Esophagus squamous epithelium (tissue), 5 donors: ENCODE measurements at regions not wholly inside any gene's neighbourhood (a gene's known extent, or its start where the extent isn't known, plus 50 kb on each side); places are given as distances from the start of the nearest gene placed in this dataset.
A peak's percentile ranks its signal among the peaks of the same experiment; 100 is the strongest.

Experiments used
- DNase-seq: peaks from one replicate; lab custom pipeline; 2025; lab: John Stamatoyannopoulos, UW
- H3K27ac ChIP-seq, 4 donors: fragments of 200-600 bp; sonication (generic); one replicate each; pipeline ENCODE4 v1.5.1; 2016 to 2019; ENCODE audit warnings: mild to moderate bottlenecking in 1 of 4
- H3K27me3 ChIP-seq, 4 donors: fragments of 200-600 bp; sonication (generic); 1 replicate in 3 of 4; 2 replicates in 1 of 4; pipeline versions ENCODE4 v1.5.1 to v1.6.0; 2017 to 2021; ENCODE audit warnings: antibody characterized with exemption in 1 of 4
- H3K36me3 ChIP-seq, 3 donors: fragments of 200-600 bp; sonication (generic); one replicate each; pipeline ENCODE4 v1.5.1; 2016 to 2019
- H3K4me1 ChIP-seq, 3 donors: fragments of 200-600 bp; sonication (generic); one replicate each; pipeline ENCODE4 v1.5.1; 2017 to 2019
- H3K4me3 ChIP-seq, 4 donors: fragments of 200-600 bp; sonication (generic); 1 replicate in 3 of 4; 2 replicates in 1 of 4; pipeline ENCODE4 v1.5.1; 2016 to 2019; ENCODE audit warnings: mild to moderate bottlenecking in 2 of 4, moderate library complexity in 1 of 4
- H3K9me3 ChIP-seq, 3 donors: fragments of 200-600 bp; sonication (generic); one replicate each; pipeline ENCODE4 v1.5.1; 2016 to 2019
- POLR2A ChIP-seq, 4 donors: fragments of 450-650 bp; IDR thresholded peaks; one replicate each; pipeline ENCODE4 v1.6.1; 2017; ENCODE audit warnings: antibody characterized with exemption in 4 of 4, mild to moderate bottlenecking in 4 of 4, moderate library complexity in 3 of 4
- WGBS, 2 donors: methylation state at CpG; one replicate each; pipeline ENCODE4 v1.1.5; 2018; 5-methylcytosine and 5-hydroxymethylcytosine counted together
- intact Hi-C: fragments of 100-400 bp; cut with DNase I; formaldehyde crosslinking; loops from one replicate; pipeline ENCODE4 v1.15.0; 2022
- TF ChIP-seq, protein P1 (sequence below), 6 experiments: fragments of 450-650 bp in 4 of 6; fragments of 200-600 bp in 2 of 6; sonication (generic) in 2 of 6; IDR thresholded peaks; one replicate each; pipeline ENCODE4 v1.5.1; 2016 to 2019; ENCODE audit warnings: antibody characterized with exemption in 6 of 6, mild to moderate bottlenecking in 4 of 6, moderate library complexity in 4 of 6
- donor health status: DM: yes; HTN: yes; CAD: no.

DNA sequence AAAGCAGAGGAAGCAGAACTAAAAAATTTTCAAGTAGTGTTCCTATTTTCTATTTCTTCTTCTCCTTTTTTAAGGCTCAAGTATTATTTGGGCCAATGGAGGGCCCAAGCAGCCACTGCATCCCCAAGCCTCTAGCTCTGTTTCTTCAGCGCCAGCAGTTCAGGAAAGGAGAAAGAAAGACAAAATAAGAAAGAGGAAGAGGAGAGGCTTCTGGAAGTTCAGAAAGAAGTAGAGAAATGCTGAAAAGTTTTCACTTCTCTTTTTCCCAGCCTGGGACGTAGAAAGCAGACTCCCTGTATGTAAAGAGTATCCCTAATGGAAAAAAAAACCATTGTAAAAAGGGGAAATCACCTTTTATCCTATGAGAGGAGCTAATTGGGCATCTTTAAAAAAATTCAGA is 165.5 kb upstream of the KLF12 start:
- peaks cover 0 to 10% (median 0%) of the 10 kb centered on the region in 3 donors for H3K4me1 ChIP-seq
- no peak for DNase-seq
- no peak overlapping the region for H3K27ac ChIP-seq
- H3K9me3 ChIP-seq: no peaks in the 10 kb centered on the region
- H3K4me3 ChIP-seq: no peak overlapping the region
- TF ChIP-seq, protein P1, sequence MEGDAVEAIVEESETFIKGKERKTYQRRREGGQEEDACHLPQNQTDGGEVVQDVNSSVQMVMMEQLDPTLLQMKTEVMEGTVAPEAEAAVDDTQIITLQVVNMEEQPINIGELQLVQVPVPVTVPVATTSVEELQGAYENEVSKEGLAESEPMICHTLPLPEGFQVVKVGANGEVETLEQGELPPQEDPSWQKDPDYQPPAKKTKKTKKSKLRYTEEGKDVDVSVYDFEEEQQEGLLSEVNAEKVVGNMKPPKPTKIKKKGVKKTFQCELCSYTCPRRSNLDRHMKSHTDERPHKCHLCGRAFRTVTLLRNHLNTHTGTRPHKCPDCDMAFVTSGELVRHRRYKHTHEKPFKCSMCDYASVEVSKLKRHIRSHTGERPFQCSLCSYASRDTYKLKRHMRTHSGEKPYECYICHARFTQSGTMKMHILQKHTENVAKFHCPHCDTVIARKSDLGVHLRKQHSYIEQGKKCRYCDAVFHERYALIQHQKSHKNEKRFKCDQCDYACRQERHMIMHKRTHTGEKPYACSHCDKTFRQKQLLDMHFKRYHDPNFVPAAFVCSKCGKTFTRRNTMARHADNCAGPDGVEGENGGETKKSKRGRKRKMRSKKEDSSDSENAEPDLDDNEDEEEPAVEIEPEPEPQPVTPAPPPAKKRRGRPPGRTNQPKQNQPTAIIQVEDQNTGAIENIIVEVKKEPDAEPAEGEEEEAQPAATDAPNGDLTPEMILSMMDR (IDR thresholded peaks at IDR 0.05): no peak
- no peak for TF ChIP-seq POLR2A (IDR thresholded peaks at IDR 0.05)
- H3K36me3 ChIP-seq: no peaks in the 10 kb centered on the region
- no peaks in the 10 kb centered on the region for H3K27me3 ChIP-seq
- intact Hi-C loops: no loop called here
- WGBS, 2 donors: 82 to 87% methylated on average over 2 of the region's 2 CpGs

- H3K4me1 ChIP-seq: peaks cover 0 to 10% (median 0%) of the 10 kb centered on the region in 3 donors
- H3K9me3 ChIP-seq: no peaks in the 10 kb centered on the region
- DNase-seq: no peak
- no peaks in the 10 kb centered on the region for H3K36me3 ChIP-seq
- no peak overlapping the region for H3K4me3 ChIP-seq
- H3K27ac ChIP-seq: no peak overlapping the region
- intact Hi-C loops: no loop called here
- H3K27me3 ChIP-seq: no peaks in the 10 kb centered on the region
- no peak for TF ChIP-seq POLR2A (IDR thresholded peaks at IDR 0.05)
- TF ChIP-seq, protein P1 (IDR thresholded peaks at IDR 0.05): no peak
- 91 to 94% methylated on average over 4 of the region's 4 CpGs for WGBS, 2 donors
Observed at GRCh38 chr13:74298923-74299322, 164.7 kb upstream of the KLF12 start.

DNA sequence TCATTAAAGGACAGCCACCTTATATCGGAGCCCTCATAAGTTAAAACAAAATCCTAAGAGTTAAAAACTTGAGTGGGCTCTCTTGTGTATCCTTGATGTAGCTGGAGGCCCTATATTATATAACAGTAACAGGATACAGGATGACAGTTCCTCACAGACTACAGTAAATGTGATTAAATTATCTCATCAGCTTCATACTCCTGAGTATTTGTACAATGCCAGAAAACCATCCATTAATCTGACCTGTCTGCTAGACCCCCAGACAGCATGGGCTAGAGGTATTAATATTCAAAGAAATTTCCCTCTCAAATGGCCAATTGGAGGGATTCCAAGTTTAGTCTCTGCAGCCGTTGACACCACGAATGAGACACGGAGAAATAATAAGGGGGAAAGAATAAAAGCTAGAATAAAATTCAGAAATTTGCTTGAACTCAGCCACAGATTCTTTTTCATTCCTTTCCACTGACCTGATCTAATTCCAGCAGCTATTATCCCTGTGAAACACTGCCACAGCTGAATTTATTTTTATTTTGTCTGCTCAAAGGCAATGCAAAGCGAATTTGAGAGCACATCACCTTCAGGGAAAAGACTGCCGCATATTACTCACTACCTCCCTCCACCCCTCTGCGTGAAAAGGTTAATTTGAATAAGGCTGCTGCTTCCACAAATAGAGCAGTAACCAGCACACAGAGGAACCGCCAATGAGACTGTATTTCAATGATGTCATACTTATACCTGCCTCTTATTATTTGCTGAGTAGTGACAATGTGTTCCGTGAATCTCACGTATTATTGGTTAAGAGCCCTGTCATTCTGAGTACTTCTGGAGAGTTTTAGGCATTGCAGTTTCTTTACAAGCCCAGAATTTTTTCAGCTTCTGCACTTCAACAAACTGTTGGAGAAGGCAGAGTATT is 155.9 kb upstream of the KLF12 start:
- DNase-seq: no peak
- peak overlapping the region in 1 of 4 donors; percentile 9 for H3K27ac ChIP-seq
- no peaks in the 10 kb centered on the region for H3K36me3 ChIP-seq
- intact Hi-C loops: no loop called here
- TF ChIP-seq POLR2A (IDR thresholded peaks at IDR 0.05): peak in 1 of 4 donors; percentile 38
- TF ChIP-seq, protein P1 (IDR thresholded peaks at IDR 0.05): peak in 1 of 6 experiments; percentile 4
- no peaks in the 10 kb centered on the region for H3K9me3 ChIP-seq
- peak overlapping the region in 1 of 4 donors; percentile 34 for H3K4me3 ChIP-seq
- no peaks in the 10 kb centered on the region for H3K27me3 ChIP-seq
- peaks cover 10 to 40% (median 19%) of the 10 kb centered on the region in 3 donors for H3K4me1 ChIP-seq
- WGBS, 2 donors: 23 to 28% methylated on average over 10 of the region's 10 CpGs

- intact Hi-C loops: no loop called here
- TF ChIP-seq POLR2A (IDR thresholded peaks at IDR 0.05): no peak
- TF ChIP-seq, protein P1 (IDR thresholded peaks at IDR 0.05): no peak
- Histone ChIP-seq H3K4me1 (peaks cover 10 to 40% (median 19%) of the 10 kb centered on the region in 3 donors), H3K27ac (no peak overlapping the region), H3K27me3 (no peaks in the 10 kb centered on the region), H3K4me3 (no peak overlapping the region), H3K36me3 (no peaks in the 10 kb centered on the region), H3K9me3 (no peaks in the 10 kb centered on the region)
- WGBS, 2 donors: 48 to 66% methylated on average over 7 of the region's 7 CpGs
- no peak for DNase-seq
Observed at GRCh38 chr13:74289107-74289506, 154.9 kb upstream of the KLF12 start.

DNA sequence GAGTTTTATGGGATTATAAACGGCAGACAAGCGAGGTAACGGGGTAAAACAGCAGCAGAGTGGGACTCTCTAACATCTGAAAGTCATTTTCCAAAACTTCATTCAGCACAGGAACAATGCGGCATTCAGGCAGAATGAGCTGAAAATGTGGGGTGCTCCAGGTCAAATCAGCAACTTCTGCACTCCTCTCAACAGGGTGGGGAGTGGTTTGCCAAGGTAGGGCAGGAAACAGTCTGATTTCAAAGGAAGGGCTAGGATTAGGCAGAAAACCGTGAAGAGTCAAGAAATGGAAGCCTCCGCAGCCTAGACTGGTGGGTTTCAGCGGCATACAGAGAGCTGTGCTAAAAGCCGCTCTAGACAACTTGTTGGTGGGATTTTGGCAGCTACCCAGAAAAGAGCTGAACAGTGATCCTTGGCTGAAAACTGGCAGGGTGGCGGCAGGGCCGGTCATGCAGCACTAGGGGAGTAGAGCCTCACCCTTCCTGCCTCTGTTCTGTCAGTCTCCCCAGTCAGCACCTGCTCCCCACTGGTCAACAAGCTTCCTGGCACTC is 154.2 kb upstream of the KLF12 start:
- peak overlapping the region in 3 of 4 donors; percentile 20 to 41 (median 23) for H3K4me3 ChIP-seq
- no peak for TF ChIP-seq POLR2A (IDR thresholded peaks at IDR 0.05)
- TF ChIP-seq, protein P1 (IDR thresholded peaks at IDR 0.05): no peak
- peak overlapping the region in 2 of 4 donors; percentile 16 to 30 for H3K27ac ChIP-seq
- intact Hi-C loops: no loop called here
- H3K27me3 ChIP-seq: no peaks in the 10 kb centered on the region
- H3K36me3 ChIP-seq: no peaks in the 10 kb centered on the region
- H3K9me3 ChIP-seq: no peaks in the 10 kb centered on the region
- peaks cover 10 to 40% (median 19%) of the 10 kb centered on the region in 3 donors for H3K4me1 ChIP-seq
- DNase-seq: no peak
- 21 to 26% methylated on average over 9 to 10 of the region's 10 CpGs for WGBS, 2 donors
